ENCODE measurements at regions not wholly inside any gene's neighbourhood (a gene's known extent, or its start where the extent isn't known, plus 50 kb on each side); places are given as distances from the start of the nearest gene placed in this dataset.
"Not testable (repeated sequence)": the region's sequence is repeated elsewhere in the genome, so short reads cannot be mapped to it uniquely, and the experiment has no call there.

GRCh38 chr13:28607187-28607955 lies 51.6 kb upstream of the POMP start:
- no peak for DNase-seq (ENCODE audit: extremely low read depth in 1 of 2, low read depth in 1 of 2)

GRCh38 chr13:28606466-28606865 lies 52.5 kb upstream of the POMP start:
- DNase-seq (ENCODE audit: extremely low read depth in 1 of 2, low read depth in 1 of 2), result no peak

GRCh38 chr13:28605147-28605546 lies 53.8 kb upstream of the POMP start:
- DNase-seq (ENCODE audit: extremely low read depth in 1 of 2, low read depth in 1 of 2), result not testable (repeated sequence)

GRCh38 chr13:28603043-28603664 lies 55.8 kb upstream of the POMP start:
- DNase-seq (ENCODE audit: extremely low read depth in 1 of 2, low read depth in 1 of 2), result no peak

GRCh38 chr13:28602580-28602979 lies 56.4 kb upstream of the POMP start:
- no peak for DNase-seq (ENCODE audit: extremely low read depth in 1 of 2, low read depth in 1 of 2)

GRCh38 chr13:28601581-28601980 lies 57.3 kb upstream of the POMP start:
- no peak for DNase-seq (ENCODE audit: extremely low read depth in 1 of 2, low read depth in 1 of 2)

- DNase-seq (ENCODE audit: extremely low read depth in 1 of 2, low read depth in 1 of 2), result no peak
These were observed 61.3 kb upstream of the POMP start for GRCh38 chr13:28597641-28598040.

- DNase-seq (ENCODE audit: extremely low read depth in 1 of 2, low read depth in 1 of 2), result no peak
These were observed 68.5 kb upstream of the POMP start for GRCh38 chr13:28590461-28590860.

GRCh38 chr13:28588296-28588695 lies 70.6 kb upstream of the POMP start:
- DNase-seq (ENCODE audit: extremely low read depth in 1 of 2, low read depth in 1 of 2), result no peak

GRCh38 chr13:28587174-28587540 lies 71.8 kb upstream of the POMP start:
- DNase-seq (ENCODE audit: extremely low read depth in 1 of 2, low read depth in 1 of 2), result no peak

GRCh38 chr13:28586439-28587173 lies 72.3 kb upstream of the POMP start:
- DNase-seq (ENCODE audit: extremely low read depth in 1 of 2, low read depth in 1 of 2), result no peak

GRCh38 chr13:28585561-28585960 lies 73.4 kb upstream of the POMP start:
- no peak for DNase-seq (ENCODE audit: extremely low read depth in 1 of 2, low read depth in 1 of 2)

- no peak for DNase-seq (ENCODE audit: extremely low read depth in 1 of 2, low read depth in 1 of 2)
These were observed 74.0 kb upstream of the POMP start for GRCh38 chr13:28584873-28585381.

GRCh38 chr13:28583651-28584091 lies 75.3 kb upstream of the POMP start:
- no peak for DNase-seq (ENCODE audit: extremely low read depth in 1 of 2, low read depth in 1 of 2)

GRCh38 chr13:28582892-28583240 lies 76.1 kb upstream of the POMP start:
- no peak for DNase-seq (ENCODE audit: extremely low read depth in 1 of 2, low read depth in 1 of 2)

- peak in 1 of 2 donors; percentile 7 for DNase-seq (ENCODE audit: extremely low read depth in 1 of 2, low read depth in 1 of 2)
These were observed 76.6 kb upstream of the POMP start for GRCh38 chr13:28582225-28582891.

GRCh38 chr13:28581451-28581850 lies 77.5 kb upstream of the POMP start:
- DNase-seq (ENCODE audit: extremely low read depth in 1 of 2, low read depth in 1 of 2), result no peak

- no peak for DNase-seq (ENCODE audit: extremely low read depth in 1 of 2, low read depth in 1 of 2)
These were observed 79.2 kb upstream of the POMP start for GRCh38 chr13:28579736-28580135.

GRCh38 chr13:28579322-28579721 lies 79.6 kb upstream of the POMP start:
- DNase-seq (ENCODE audit: extremely low read depth in 1 of 2, low read depth in 1 of 2), result no peak

- DNase-seq (ENCODE audit: extremely low read depth in 1 of 2, low read depth in 1 of 2), result no peak
These were observed 81.1 kb upstream of the FLT1 start for GRCh38 chr13:28576067-28576466.

- DNase-seq (ENCODE audit: extremely low read depth in 1 of 2, low read depth in 1 of 2), result no peak
These were observed 80.3 kb upstream of the FLT1 start for GRCh38 chr13:28575200-28575599.

Data from stimulated activated CD8-positive, alpha-beta memory T cell treated with anti-CD3 and anti-CD28 coated beads, Interleukin-7, amount 100 ng/mL, for 48 hours (primary cell).